ENCODE measurements at regions not wholly inside any gene's neighbourhood (a gene's known extent, or its start where the extent isn't known, plus 50 kb on each side); places are given as distances from the start of the nearest gene placed in this dataset.

GRCh38 chr6:23735151-23735550, 390.9 kb upstream of the NRSN1 start:
- Histone ChIP-seq H3K9me3 (no peaks in the 10 kb centered on the region), H3K27ac (no peak overlapping the region), H3K27me3 (no peaks in the 10 kb centered on the region), H3K4me3 (no peak overlapping the region), H3K4me1 (no peaks in the 10 kb centered on the region), H3K36me3 (no peaks in the 10 kb centered on the region)
- no peak for ATAC-seq
- intact Hi-C loops (cut with DNase I): no loop called here
- DNase-seq: no peak
- no peak for TF ChIP-seq CTCF (IDR thresholded peaks at IDR 0.05)

- no peak for DNase-seq
- no peak for TF ChIP-seq CTCF (IDR thresholded peaks at IDR 0.05)
- ATAC-seq: no peak
- intact Hi-C loops (cut with DNase I): no loop called here
- H3K4me3 ChIP-seq: no peak overlapping the region
- no peak overlapping the region for H3K27ac ChIP-seq
- no peaks in the 10 kb centered on the region for H3K9me3 ChIP-seq
- no peaks in the 10 kb centered on the region for H3K27me3 ChIP-seq
- H3K4me1 ChIP-seq: no peaks in the 10 kb centered on the region
- H3K36me3 ChIP-seq: no peaks in the 10 kb centered on the region
Observed at GRCh38 chr6:23736577-23736976, 389.4 kb upstream of the NRSN1 start.

GRCh38 chr6:23747239-23747638, 378.8 kb upstream of the NRSN1 start:
- H3K36me3 ChIP-seq: no peaks in the 10 kb centered on the region
- ATAC-seq (no peak), DNase-seq (no peak)
- H3K27me3 ChIP-seq: no peaks in the 10 kb centered on the region
- H3K9me3 ChIP-seq: no peaks in the 10 kb centered on the region
- H3K4me1 ChIP-seq: no peaks in the 10 kb centered on the region
- TF ChIP-seq CTCF (IDR thresholded peaks at IDR 0.05): no peak
- intact Hi-C loops (cut with DNase I): no loop called here
- H3K27ac ChIP-seq: no peak overlapping the region
- H3K4me3 ChIP-seq: no peak overlapping the region

- Histone ChIP-seq H3K27me3 (no peaks in the 10 kb centered on the region), H3K9me3 (no peaks in the 10 kb centered on the region), H3K4me1 (no peaks in the 10 kb centered on the region), H3K36me3 (no peaks in the 10 kb centered on the region), H3K4me3 (no peak overlapping the region), H3K27ac (no peak overlapping the region)
- intact Hi-C loops (cut with DNase I): no loop called here
- ATAC-seq (no peak), DNase-seq (no peak)
- TF ChIP-seq CTCF (IDR thresholded peaks at IDR 0.05): no peak
Observed at GRCh38 chr6:23752414-23752813, 373.6 kb upstream of the NRSN1 start.

- Histone ChIP-seq H3K27me3 (no peaks in the 10 kb centered on the region), H3K36me3 (no peaks in the 10 kb centered on the region), H3K4me3 (no peak overlapping the region), H3K9me3 (no peaks in the 10 kb centered on the region), H3K27ac (no peak overlapping the region), H3K4me1 (no peaks in the 10 kb centered on the region)
- DNase-seq: no peak
- no peak for TF ChIP-seq CTCF (IDR thresholded peaks at IDR 0.05)
- no peak for ATAC-seq
- intact Hi-C loops (cut with DNase I): no loop called here
Observed at GRCh38 chr6:23754197-23754596, 371.8 kb upstream of the NRSN1 start.

- no peak for DNase-seq
- no peaks in the 10 kb centered on the region for H3K27me3 ChIP-seq
- no peak for TF ChIP-seq CTCF (IDR thresholded peaks at IDR 0.05)
- ATAC-seq: no peak
- H3K4me1 ChIP-seq: no peaks in the 10 kb centered on the region
- no peak overlapping the region for H3K4me3 ChIP-seq
- intact Hi-C loops (cut with DNase I): no loop called here
- H3K9me3 ChIP-seq: no peaks in the 10 kb centered on the region
- H3K27ac ChIP-seq: no peak overlapping the region
- H3K36me3 ChIP-seq: no peaks in the 10 kb centered on the region
Observed at GRCh38 chr6:23775127-23775526, 350.9 kb upstream of the NRSN1 start.
